Activated CD4-positive, alpha-beta T cell treated with anti-CD3 and anti-CD28 coated beads for 36 hours (primary cell): ENCODE measurements at regions not wholly inside any gene's neighbourhood (a gene's known extent, or its start where the extent isn't known, plus 50 kb on each side); places are given as distances from the start of the nearest gene placed in this dataset.
"Not testable (repeated sequence)": the region's sequence is repeated elsewhere in the genome, so short reads cannot be mapped to it uniquely, and the experiment has no call there.

Experiments
- ATAC-seq: fragments of 200-7000 bp; cut with Tn5 transposase; one replicate; pipeline ENCODE4 v1.10.0; 2021; ENCODE audit warnings: mild to moderate bottlenecking, moderate library complexity
- CTCF ChIA-PET: fragments of 350-600 bp; sonication (Branson Sonifier 250); formaldehyde crosslinking; loops from one replicate; lab custom pipeline; 2021; ENCODE audit warnings: antibody characterized with exemption; lab: Charles Lee
- POLR2A ChIA-PET: fragments of 350-600 bp; sonication (Branson Sonifier 250); formaldehyde crosslinking; loops from one replicate; lab custom pipeline; 2021; ENCODE audit warnings: antibody characterized with exemption, inconsistent platforms; lab: Charles Lee
- DNase-seq: peaks from one replicate; pipeline ENCODE4 v3.0.0-alpha.2; 2020
- H3K27ac Mint-ChIP-seq: one replicate; pipeline ENCODE4 v1.8.0; 2021; ENCODE audit warnings: mixed read lengths
- H3K27me3 Mint-ChIP-seq: one replicate; pipeline ENCODE4 v1.8.0; 2021; ENCODE audit warnings: mixed read lengths
- H3K36me3 Mint-ChIP-seq: one replicate; pipeline ENCODE4 v1.8.0; 2021; ENCODE audit warnings: low read depth, mixed read lengths
- H3K4me1 Mint-ChIP-seq: one replicate; pipeline ENCODE4 v1.8.0; 2021; ENCODE audit warnings: mixed read lengths
- H3K4me3 Mint-ChIP-seq: one replicate; pipeline ENCODE4 v1.8.0; 2021; ENCODE audit warnings: mild to moderate bottlenecking, moderate library complexity, mixed read lengths
- H3K9me3 Mint-ChIP-seq: one replicate; pipeline ENCODE4 v1.8.0; 2021; ENCODE audit warnings: low read depth, mixed read lengths
- intact Hi-C, 2 experiments: fragments of 100-400 bp; cut with DNase I in 1 of 2; cut with micrococcal nuclease in 1 of 2; formaldehyde crosslinking; loops; one replicate each; pipeline versions ENCODE4 v1.14.2 to v1.15.1; 2022 to 2024; cut with DNase I, micrococcal nuclease

- DNase-seq (no peak), ATAC-seq (no peak)
- H3K27me3 Mint-ChIP-seq: no peaks in the 10 kb centered on the region
- H3K4me3 Mint-ChIP-seq: no peak overlapping the region
- ChIA-PET CTCF (no interaction called here), POLR2A (no interaction called here)
- no peaks in the 10 kb centered on the region for H3K36me3 Mint-ChIP-seq
- intact Hi-C loops: no loop called here
- H3K27ac Mint-ChIP-seq: no peak overlapping the region
- no peaks in the 10 kb centered on the region for H3K9me3 Mint-ChIP-seq
- no peaks in the 10 kb centered on the region for H3K4me1 Mint-ChIP-seq
Measured at GRCh38 chrX:3181846-3182245, 140.6 kb downstream of the ARSF start.

DNA sequence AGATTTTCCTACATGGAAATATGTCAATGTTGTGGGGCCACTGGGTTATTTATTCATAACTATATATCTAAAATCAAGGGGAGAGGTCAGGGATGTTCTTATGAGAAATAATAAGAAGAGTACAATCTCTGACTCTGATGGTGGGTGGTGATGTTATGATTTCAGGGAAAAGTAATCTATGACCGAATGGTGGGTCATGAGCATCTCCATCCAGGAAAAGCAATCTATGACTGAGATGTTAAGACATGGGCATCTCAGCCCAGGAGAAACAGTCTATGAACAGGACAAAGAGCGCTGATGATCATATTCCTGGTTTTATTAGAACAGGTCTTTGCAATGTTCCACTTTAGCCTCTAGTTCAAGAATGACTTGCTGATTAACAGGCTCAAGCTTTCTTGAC, 137.1 kb downstream of the ARSF start:
- Mint-ChIP-seq H3K4me3 (no peak overlapping the region), H3K36me3 (no peaks in the 10 kb centered on the region), H3K27ac (no peak overlapping the region), H3K9me3 (no peaks in the 10 kb centered on the region), H3K27me3 (no peaks in the 10 kb centered on the region), H3K4me1 (no peaks in the 10 kb centered on the region)
- DNase-seq (no peak), ATAC-seq (no peak)
- ChIA-PET CTCF (no interaction called here), POLR2A (no interaction called here)
- intact Hi-C loops: no loop called here

GRCh38 chrX:3177851-3178250, 136.6 kb downstream of the ARSF start:
- Mint-ChIP-seq H3K27ac (no peak overlapping the region), H3K4me1 (no peaks in the 10 kb centered on the region), H3K27me3 (no peaks in the 10 kb centered on the region), H3K36me3 (no peaks in the 10 kb centered on the region), H3K4me3 (no peak overlapping the region), H3K9me3 (no peaks in the 10 kb centered on the region)
- ATAC-seq: no peak
- intact Hi-C loops: no loop called here
- ChIA-PET CTCF (no interaction called here), POLR2A (no interaction called here)
- DNase-seq: no peak

- intact Hi-C loops: no loop called here
- Mint-ChIP-seq H3K9me3 (no peaks in the 10 kb centered on the region), H3K36me3 (no peaks in the 10 kb centered on the region), H3K4me1 (no peaks in the 10 kb centered on the region), H3K27ac (no peak overlapping the region), H3K4me3 (no peak overlapping the region), H3K27me3 (no peaks in the 10 kb centered on the region)
- ChIA-PET CTCF (no interaction called here), POLR2A (no interaction called here)
- ATAC-seq: no peak
- DNase-seq: no peak
Measured at GRCh38 chrX:3176439-3176820, 135.2 kb downstream of the ARSF start.

- DNase-seq (no peak), ATAC-seq (no peak)
- Mint-ChIP-seq H3K36me3 (no peaks in the 10 kb centered on the region), H3K4me3 (no peak overlapping the region), H3K9me3 (no peaks in the 10 kb centered on the region), H3K27me3 (no peaks in the 10 kb centered on the region), H3K4me1 (no peaks in the 10 kb centered on the region), H3K27ac (no peak overlapping the region)
- CTCF ChIA-PET: no interaction called here
- intact Hi-C loops: no loop called here
- POLR2A ChIA-PET: no interaction called here
Measured at GRCh38 chrX:3175659-3176438, 134.6 kb downstream of the ARSF start.

DNA sequence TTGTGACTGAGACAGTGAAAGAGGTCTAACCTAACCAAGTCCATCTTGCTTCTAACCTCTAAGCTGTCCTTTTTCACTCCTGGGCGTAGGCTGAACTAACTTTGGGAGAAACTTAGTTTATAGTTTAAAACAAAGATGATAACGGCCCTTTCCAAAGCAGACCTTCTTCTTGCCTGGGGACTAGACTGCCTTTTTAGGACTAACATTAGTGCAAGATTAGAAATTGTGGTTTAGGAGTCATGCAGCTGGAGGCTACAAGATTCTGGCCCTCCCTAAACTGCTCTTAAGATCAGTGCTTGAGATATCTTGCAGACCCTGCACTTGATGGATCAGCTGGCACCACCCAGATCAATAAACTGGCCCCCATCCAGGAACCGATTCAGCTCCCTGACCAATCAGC, 130.9 kb downstream of the ARSF start:
- ATAC-seq, H3K36me3 Mint-ChIP-seq, H3K9me3 Mint-ChIP-seq, intact Hi-C loops, H3K27me3 Mint-ChIP-seq, H3K27ac Mint-ChIP-seq, H3K4me1 Mint-ChIP-seq, H3K4me3 Mint-ChIP-seq, POLR2A ChIA-PET, DNase-seq, CTCF ChIA-PET: not testable (repeated sequence)

DNA sequence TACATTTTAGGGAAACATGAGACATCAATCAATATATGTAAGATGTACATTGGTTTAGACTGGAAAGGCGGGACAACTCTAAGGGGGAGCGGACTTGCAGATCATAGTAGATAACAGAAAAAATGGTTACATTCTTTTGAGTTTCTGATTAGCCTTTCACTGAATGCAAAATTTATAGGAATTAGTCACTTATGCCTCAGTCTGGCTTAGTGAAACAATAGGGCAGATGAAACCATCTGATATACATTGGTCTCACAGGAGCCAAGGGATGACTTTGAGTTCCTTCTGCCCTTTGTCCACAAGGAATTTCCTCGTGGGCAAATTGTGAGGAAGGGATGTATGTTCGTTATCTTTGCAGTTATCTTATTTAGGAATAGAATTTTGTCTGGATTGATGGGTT, 128.2 kb downstream of the ARSF start:
- H3K27me3 Mint-ChIP-seq: no peaks in the 10 kb centered on the region
- intact Hi-C loops: no loop called here
- DNase-seq (no peak), ATAC-seq (no peak)
- H3K4me3 Mint-ChIP-seq: no peak overlapping the region
- H3K9me3 Mint-ChIP-seq: no peaks in the 10 kb centered on the region
- CTCF ChIA-PET: no interaction called here
- no peak overlapping the region for H3K27ac Mint-ChIP-seq
- POLR2A ChIA-PET: no interaction called here
- no peaks in the 10 kb centered on the region for H3K36me3 Mint-ChIP-seq
- no peaks in the 10 kb centered on the region for H3K4me1 Mint-ChIP-seq

GRCh38 chrX:3167771-3168170, 126.5 kb downstream of the ARSF start:
- no peaks in the 10 kb centered on the region for H3K9me3 Mint-ChIP-seq
- no peak for ATAC-seq
- no peaks in the 10 kb centered on the region for H3K4me1 Mint-ChIP-seq
- no peak overlapping the region for H3K4me3 Mint-ChIP-seq
- POLR2A ChIA-PET: no interaction called here
- CTCF ChIA-PET: no interaction called here
- no peak for DNase-seq
- no peaks in the 10 kb centered on the region for H3K36me3 Mint-ChIP-seq
- intact Hi-C loops: no loop called here
- no peaks in the 10 kb centered on the region for H3K27me3 Mint-ChIP-seq
- no peak overlapping the region for H3K27ac Mint-ChIP-seq

GRCh38 chrX:3166670-3167455, 125.6 kb downstream of the ARSF start:
- H3K9me3 Mint-ChIP-seq: no peaks in the 10 kb centered on the region
- H3K4me1 Mint-ChIP-seq: no peaks in the 10 kb centered on the region
- H3K4me3 Mint-ChIP-seq: no peak overlapping the region
- intact Hi-C loops: no loop called here
- ChIA-PET CTCF (no interaction called here), POLR2A (no interaction called here)
- no peak for DNase-seq
- no peak for ATAC-seq
- no peaks in the 10 kb centered on the region for H3K36me3 Mint-ChIP-seq
- H3K27ac Mint-ChIP-seq: no peak overlapping the region
- H3K27me3 Mint-ChIP-seq: no peaks in the 10 kb centered on the region

GRCh38 chrX:3165808-3166207, 124.5 kb downstream of the ARSF start:
- H3K36me3 Mint-ChIP-seq: no peaks in the 10 kb centered on the region
- ChIA-PET POLR2A (no interaction called here), CTCF (no interaction called here)
- intact Hi-C loops: no loop called here
- H3K27ac Mint-ChIP-seq: no peak overlapping the region
- H3K27me3 Mint-ChIP-seq: no peaks in the 10 kb centered on the region
- no peak for DNase-seq
- H3K4me1 Mint-ChIP-seq: no peaks in the 10 kb centered on the region
- ATAC-seq: no peak
- H3K9me3 Mint-ChIP-seq: no peaks in the 10 kb centered on the region
- H3K4me3 Mint-ChIP-seq: no peak overlapping the region
